ENCODE measurements at regions not wholly inside any gene's neighbourhood (a gene's known extent, or its start where the extent isn't known, plus 50 kb on each side); places are given as distances from the start of the nearest gene placed in this dataset.
A peak's percentile ranks its signal among the peaks of the same experiment; 100 is the strongest.
"Not testable (repeated sequence)": the region's sequence is repeated elsewhere in the genome, so short reads cannot be mapped to it uniquely, and the experiment has no call there.

- H3K27me3 Mint-ChIP-seq = no peaks in the 10 kb centered on the region
- peaks cover 10 to 17% of the 10 kb centered on the region in 2 donors for H3K4me1 Mint-ChIP-seq (ENCODE audit: low read depth in 2 of 2)
- H3K27ac Mint-ChIP-seq = no peak overlapping the region
- H3K4me3 Mint-ChIP-seq = no peak overlapping the region
- ATAC-seq = no peak
- H3K36me3 Mint-ChIP-seq = peaks cover 10% of the 10 kb centered on the region
- no peak for DNase-seq (ENCODE audit: low spot score)
- peaks cover 6% of the 10 kb centered on the region for H3K9me3 Mint-ChIP-seq
Measured at GRCh38 chr14:89708982-89709625, 245.4 kb downstream of the EFCAB11 start.

- Mint-ChIP-seq H3K27me3 (no peaks in the 10 kb centered on the region), H3K4me3 (no peak overlapping the region), H3K27ac (no peak overlapping the region), H3K4me1 (ENCODE audit: low read depth in 2 of 2) (peaks cover 23 to 31% of the 10 kb centered on the region in 2 donors), H3K36me3 (peaks cover 13% of the 10 kb centered on the region), H3K9me3 (peaks cover 6% of the 10 kb centered on the region)
- DNase-seq (ENCODE audit: low spot score) (no peak), ATAC-seq (no peak)
Measured at GRCh38 chr14:89707086-89707485, 247.4 kb downstream of the EFCAB11 start.

GRCh38 chr14:89702876-89703200, 251.7 kb downstream of the EFCAB11 start:
- Mint-ChIP-seq H3K9me3 (peaks cover 2% of the 10 kb centered on the region), H3K4me1 (ENCODE audit: low read depth in 2 of 2) (peaks cover 31 to 33% of the 10 kb centered on the region in 2 donors), H3K36me3 (peaks cover 9% of the 10 kb centered on the region), H3K27ac (no peak overlapping the region), H3K27me3 (no peaks in the 10 kb centered on the region), H3K4me3 (no peak overlapping the region)
- DNase-seq (ENCODE audit: low spot score) (no peak), ATAC-seq (no peak)

GRCh38 chr14:89702073-89702875, 252.3 kb downstream of the EFCAB11 start:
- no peak for ATAC-seq
- Mint-ChIP-seq H3K4me1 (ENCODE audit: low read depth in 2 of 2) (peaks cover 35 to 36% of the 10 kb centered on the region in 2 donors), H3K27ac (peak overlapping the region; percentile 71 to 74), H3K9me3 (peaks cover 5% of the 10 kb centered on the region), H3K4me3 (peak overlapping the region; percentile 66), H3K27me3 (no peaks in the 10 kb centered on the region), H3K36me3 (peaks cover 11% of the 10 kb centered on the region)
- DNase-seq (ENCODE audit: low spot score) = no peak

- H3K4me3 Mint-ChIP-seq = peak overlapping the region; percentile 66
- DNase-seq (ENCODE audit: low spot score) (peak; percentile 90), ATAC-seq (peak; percentile 96)
- H3K36me3 Mint-ChIP-seq = peaks cover 11% of the 10 kb centered on the region
- no peaks in the 10 kb centered on the region for H3K27me3 Mint-ChIP-seq
- peaks cover 32 to 42% of the 10 kb centered on the region in 2 donors for H3K4me1 Mint-ChIP-seq (ENCODE audit: low read depth in 2 of 2)
- peaks cover 5% of the 10 kb centered on the region for H3K9me3 Mint-ChIP-seq
- H3K27ac Mint-ChIP-seq = peak overlapping the region; percentile 71 to 74
Measured at GRCh38 chr14:89701211-89702043, 253.1 kb downstream of the EFCAB11 start.

- Mint-ChIP-seq H3K36me3 (peaks cover 11% of the 10 kb centered on the region), H3K4me3 (peak overlapping the region; percentile 63), H3K27me3 (no peaks in the 10 kb centered on the region), H3K27ac (peak overlapping the region in 1 of 2 donors; percentile 46), H3K4me1 (ENCODE audit: low read depth in 2 of 2) (peaks cover 29 to 35% of the 10 kb centered on the region in 2 donors), H3K9me3 (peaks cover 5% of the 10 kb centered on the region)
- ATAC-seq (no peak), DNase-seq (ENCODE audit: low spot score) (no peak)
Measured at GRCh38 chr14:89700801-89701200, 253.7 kb downstream of the EFCAB11 start.

GRCh38 chr14:89699071-89699470, 255.5 kb downstream of the EFCAB11 start:
- H3K4me1 Mint-ChIP-seq (ENCODE audit: low read depth in 2 of 2) = peaks cover 31 to 33% of the 10 kb centered on the region in 2 donors
- DNase-seq (ENCODE audit: low spot score) (no peak), ATAC-seq (no peak)
- no peak overlapping the region for H3K4me3 Mint-ChIP-seq
- H3K36me3 Mint-ChIP-seq = peaks cover 11% of the 10 kb centered on the region
- no peak overlapping the region for H3K27ac Mint-ChIP-seq
- no peaks in the 10 kb centered on the region for H3K27me3 Mint-ChIP-seq
- H3K9me3 Mint-ChIP-seq = peaks cover 5% of the 10 kb centered on the region

GRCh38 chr14:89697281-89698060, 257.1 kb downstream of the EFCAB11 start:
- Mint-ChIP-seq H3K27me3 (no peaks in the 10 kb centered on the region), H3K27ac (peak overlapping the region in 1 of 2 donors; percentile 18), H3K4me3 (no peak overlapping the region), H3K4me1 (ENCODE audit: low read depth in 2 of 2) (peaks cover 19 to 20% of the 10 kb centered on the region in 2 donors), H3K9me3 (peaks cover 5% of the 10 kb centered on the region), H3K36me3 (peaks cover 4% of the 10 kb centered on the region)
- no peak for DNase-seq (ENCODE audit: low spot score)
- peak in 1 of 2 donors; percentile 21 for ATAC-seq

GRCh38 chr14:89695846-89696245, 258.7 kb downstream of the EFCAB11 start:
- no peak for ATAC-seq
- H3K4me1 Mint-ChIP-seq (ENCODE audit: low read depth in 2 of 2) = peaks cover 15 to 18% of the 10 kb centered on the region in 2 donors
- no peaks in the 10 kb centered on the region for H3K27me3 Mint-ChIP-seq
- no peak overlapping the region for H3K4me3 Mint-ChIP-seq
- peaks cover 4% of the 10 kb centered on the region for H3K36me3 Mint-ChIP-seq
- H3K9me3 Mint-ChIP-seq = peaks cover 5% of the 10 kb centered on the region
- no peak for DNase-seq (ENCODE audit: low spot score)
- no peak overlapping the region for H3K27ac Mint-ChIP-seq

- no peaks in the 10 kb centered on the region for H3K27me3 Mint-ChIP-seq
- peaks cover 12% of the 10 kb centered on the region for H3K36me3 Mint-ChIP-seq
- H3K9me3 Mint-ChIP-seq = peaks cover 4% of the 10 kb centered on the region
- H3K27ac Mint-ChIP-seq = peak overlapping the region in 1 of 2 donors; percentile 31
- H3K4me1 Mint-ChIP-seq (ENCODE audit: low read depth in 2 of 2) = peaks cover 0 to 11% of the 10 kb centered on the region in 2 donors
- H3K4me3 Mint-ChIP-seq = no peak overlapping the region
- no peak for DNase-seq (ENCODE audit: low spot score)
- ATAC-seq = no peak
Measured at GRCh38 chr14:89690139-89690538, 264.4 kb downstream of the EFCAB11 start.

- not testable (repeated sequence) for H3K9me3 Mint-ChIP-seq; H3K27me3 Mint-ChIP-seq; H3K4me3 Mint-ChIP-seq; DNase-seq (ENCODE audit: low spot score); ATAC-seq
- Mint-ChIP-seq H3K27ac (peak overlapping the region in 1 of 2 donors; percentile 31), H3K4me1 (ENCODE audit: low read depth in 2 of 2) (peaks cover 0 to 11% of the 10 kb centered on the region in 2 donors), H3K36me3 (peaks cover 14% of the 10 kb centered on the region)
Measured at GRCh38 chr14:89689711-89690110, 264.8 kb downstream of the EFCAB11 start.

GRCh38 chr14:89688507-89689211, 265.9 kb downstream of the EFCAB11 start:
- no peak overlapping the region for H3K27ac Mint-ChIP-seq

More at GRCh38 chr14:89688507-89689211, 265.9 kb downstream of the EFCAB11 start:
- H3K4me1 Mint-ChIP-seq (ENCODE audit: low read depth in 2 of 2) = peaks cover 0 to 13% of the 10 kb centered on the region in 2 donors
- peaks cover 4% of the 10 kb centered on the region for H3K9me3 Mint-ChIP-seq
- no peak overlapping the region for H3K4me3 Mint-ChIP-seq
- no peak for DNase-seq (ENCODE audit: low spot score)
- ATAC-seq = no peak
- H3K36me3 Mint-ChIP-seq = peaks cover 19% of the 10 kb centered on the region
- no peaks in the 10 kb centered on the region for H3K27me3 Mint-ChIP-seq

All from natural killer cell treated with Interleukin-12 subunit alpha and Interleukin-12 subunit beta and Interleukin-15 and Interleukin-18, amount 100 ng/mL, for 72 hours (primary cell).